MCF 10A (cell line): ENCODE measurements at regions not wholly inside any gene's neighbourhood (a gene's known extent, or its start where the extent isn't known, plus 50 kb on each side); places are given as distances from the start of the nearest gene placed in this dataset.

Experiments
- BruUV-seq: library from RNA; stranded (reverse); fragments of 400-500 nt; replicated peaks from 2 replicates; lab custom pipeline; 2021; lab: Mats Ljungman, UMichigan
- CTCF ChIA-PET: fragments of 300-600 bp; sonication (Branson Sonifier 250); formaldehyde crosslinking; extraction: SDS; loops from one replicate; lab custom pipeline; 2021; ENCODE audit warnings: antibody characterized with exemption, inconsistent platforms; lab: Yijun Ruan, JAX
- POLR2A ChIA-PET: fragments of 300-600, 350-650 bp; sonication (Branson Sonifier 250); formaldehyde crosslinking; extraction: SDS; loops from one replicate; lab custom pipeline; 2020; ENCODE audit warnings: antibody characterized with exemption, inconsistent platforms; lab: Yijun Ruan, JAX
- DNase-seq: peaks from one replicate; pipeline ENCODE4 v3.0.0-alpha.2; 2018; ENCODE audit not compliant: unreplicated experiment
- H3K27ac Mint-ChIP-seq: one replicate; pipeline ENCODE4 v1.8.0; 2022; ENCODE audit warnings: mild to moderate bottlenecking, low read depth, mixed read lengths; ENCODE audit not compliant: unreplicated experiment
- H3K27me3 Mint-ChIP-seq: one replicate; pipeline ENCODE4 v1.8.0; 2022; ENCODE audit warnings: mixed read lengths; ENCODE audit not compliant: insufficient read depth, unreplicated experiment
- H3K36me3 Mint-ChIP-seq: one replicate; pipeline ENCODE4 v1.8.0; 2022; ENCODE audit warnings: mild to moderate bottlenecking, moderate library complexity, mixed read lengths; ENCODE audit not compliant: insufficient read depth, unreplicated experiment
- H3K4me1 Mint-ChIP-seq: one replicate; pipeline ENCODE4 v1.8.0; 2022; ENCODE audit warnings: mixed read lengths; ENCODE audit not compliant: insufficient read depth, unreplicated experiment
- H3K4me3 Mint-ChIP-seq: one replicate; pipeline ENCODE4 v1.8.0; 2022; ENCODE audit warnings: mild to moderate bottlenecking, moderate library complexity, mixed read lengths; ENCODE audit not compliant: unreplicated experiment
- H3K9me3 Mint-ChIP-seq: one replicate; pipeline ENCODE4 v1.8.0; 2022; ENCODE audit warnings: mixed read lengths; ENCODE audit not compliant: unreplicated experiment
- CTCF ChIP-seq: fragments of 200-600 bp; IDR thresholded peaks from one replicate; pipeline ENCODE4 v1.8.0; 2022; ENCODE audit warnings: antibody characterized with exemption, mild to moderate bottlenecking; ENCODE audit not compliant: unreplicated experiment
- intact Hi-C: fragments of 100-400 bp; cut with micrococcal nuclease; formaldehyde crosslinking; loops from 2 replicates; pipeline ENCODE4 v1.14.1; 2022

GRCh38 chr10:126781450-126782216 lies 111.1 kb upstream of the C10orf90 start:
- H3K27me3 Mint-ChIP-seq, result no peaks in the 10 kb centered on the region
- no TSS peak for BruUV-seq
- no peak for TF ChIP-seq CTCF

GRCh38 chr10:126783806-126784557 lies 113.5 kb upstream of the C10orf90 start:
- ChIA-PET CTCF (interaction anchor here (0.6 to 0.7 kb wide), 2 partner anchors 442 to 831 kb away, joined by 3 read pairs; no protein-coding TSS in a partner anchor), POLR2A (no interaction called here)
- no TSS peak for BruUV-seq
- TF ChIP-seq CTCF, result no peak
- Mint-ChIP-seq H3K27me3 (no peaks in the 10 kb centered on the region), H3K9me3 (no peaks in the 10 kb centered on the region), H3K4me3 (no peak overlapping the region), H3K27ac (no peak overlapping the region), H3K36me3 (no peaks in the 10 kb centered on the region), H3K4me1 (no peaks in the 10 kb centered on the region)
- intact Hi-C loops, result no loop called here
- peak; percentile 8 for DNase-seq

More at GRCh38 chr10:126781450-126782216, 111.1 kb upstream of the C10orf90 start:
- CTCF ChIA-PET, result interaction anchor here (0.6 kb wide), 2 partner anchors 658 to 1756 kb away, joined by 3 to 4 read pairs; no protein-coding TSS in a partner anchor
- Mint-ChIP-seq H3K36me3 (no peaks in the 10 kb centered on the region), H3K4me1 (no peaks in the 10 kb centered on the region), H3K9me3 (no peaks in the 10 kb centered on the region), H3K4me3 (no peak overlapping the region), H3K27ac (no peak overlapping the region)
- DNase-seq, result no peak
- POLR2A ChIA-PET, result interaction anchor here (0.6 kb wide), 1 partner anchor 12 kb away, joined by 3 read pairs; no protein-coding TSS in a partner anchor
- intact Hi-C loops, result no loop called here

GRCh38 chr10:126787201-126787600 lies 116.7 kb upstream of the C10orf90 start:
- Mint-ChIP-seq H3K27ac (no peak overlapping the region), H3K4me1 (no peaks in the 10 kb centered on the region), H3K36me3 (no peaks in the 10 kb centered on the region), H3K4me3 (no peak overlapping the region), H3K27me3 (peaks cover 18% of the 10 kb centered on the region), H3K9me3 (no peaks in the 10 kb centered on the region)
- no TSS peak for BruUV-seq
- TF ChIP-seq CTCF, result no peak
- intact Hi-C loops, result no loop called here
- CTCF ChIA-PET, result interaction anchor here (0.8 kb wide), 1 partner anchor 20 kb away, joined by 3 read pairs; no protein-coding TSS in a partner anchor
- POLR2A ChIA-PET, result no interaction called here
- DNase-seq, result no peak

GRCh38 chr10:126795318-126795717 lies 109.9 kb upstream of the DOCK1 start:
- Mint-ChIP-seq H3K4me1 (no peaks in the 10 kb centered on the region), H3K27me3 (peaks cover 21% of the 10 kb centered on the region), H3K9me3 (peaks cover 19% of the 10 kb centered on the region), H3K36me3 (no peaks in the 10 kb centered on the region), H3K4me3 (no peak overlapping the region), H3K27ac (no peak overlapping the region)
- DNase-seq, result no peak
- ChIA-PET POLR2A (no interaction called here), CTCF (interaction anchor here (0.6 kb wide), 1 partner anchor 1049 kb away, joined by 3 read pairs; no protein-coding TSS in a partner anchor)
- BruUV-seq, result no TSS peak
- TF ChIP-seq CTCF, result no peak
- intact Hi-C loops, result no loop called here
